ENCODE measurements at regions not wholly inside any gene's neighbourhood (a gene's known extent, or its start where the extent isn't known, plus 50 kb on each side); places are given as distances from the start of the nearest gene placed in this dataset.

GRCh38 chr1:2967881-2968280 lies 53.4 kb upstream of the ACTRT2 start:
- TF ChIP-seq EP300 (IDR thresholded peaks at IDR 0.05): no peak
- no peak for TF ChIP-seq CTCF (IDR thresholded peaks at IDR 0.05)
- no peak for TF ChIP-seq POLR2AphosphoS5 (IDR thresholded peaks at IDR 0.05)
- no peak for TF ChIP-seq POLR2A (IDR thresholded peaks at IDR 0.05)

Measured in upper lobe of left lung (tissue), 4 donors.